Choroid plexus epithelial cell (primary cell): ENCODE measurements at regions not wholly inside any gene's neighbourhood (a gene's known extent, or its start where the extent isn't known, plus 50 kb on each side); places are given as distances from the start of the nearest gene placed in this dataset.

Source experiments
- DNase-seq: peaks from one replicate; pipeline ENCODE4 v3.0.0-alpha.2; 2010; ENCODE audit warnings: low read depth
- H3K4me3 ChIP-seq: 2 replicates; pipeline ENCODE4 v1.5.1; 2011; ENCODE audit warnings: low read depth, mild to moderate bottlenecking, control low read depth, low read length, moderate library complexity
- CTCF ChIP-seq: conservative IDR thresholded peaks from 2 replicates; pipeline ENCODE4 v1.5.1; 2011; ENCODE audit warnings: low read depth, mild to moderate bottlenecking, control low read depth, inconsistent platforms, low read length, moderate library complexity

- H3K4me3 ChIP-seq = no peak overlapping the region
- TF ChIP-seq CTCF = no peak
- DNase-seq = no peak
Measured at GRCh38 chr4:126603825-126604224, 1028.9 kb upstream of the INTU start.

GRCh38 chr4:126604268-126604867 lies 1028.4 kb upstream of the INTU start:
- TF ChIP-seq CTCF = peak; percentile 91
- DNase-seq = peak; percentile 76
- H3K4me3 ChIP-seq = no peak overlapping the region

- no peak overlapping the region for H3K4me3 ChIP-seq
- no peak for TF ChIP-seq CTCF
- DNase-seq = no peak
Measured at GRCh38 chr4:126610933-126611332, 1021.8 kb upstream of the INTU start.

- H3K4me3 ChIP-seq = no peak overlapping the region
- DNase-seq = peak; percentile 71
- no peak for TF ChIP-seq CTCF
Measured at GRCh38 chr4:126611900-126612299, 1020.9 kb upstream of the INTU start.

DNA sequence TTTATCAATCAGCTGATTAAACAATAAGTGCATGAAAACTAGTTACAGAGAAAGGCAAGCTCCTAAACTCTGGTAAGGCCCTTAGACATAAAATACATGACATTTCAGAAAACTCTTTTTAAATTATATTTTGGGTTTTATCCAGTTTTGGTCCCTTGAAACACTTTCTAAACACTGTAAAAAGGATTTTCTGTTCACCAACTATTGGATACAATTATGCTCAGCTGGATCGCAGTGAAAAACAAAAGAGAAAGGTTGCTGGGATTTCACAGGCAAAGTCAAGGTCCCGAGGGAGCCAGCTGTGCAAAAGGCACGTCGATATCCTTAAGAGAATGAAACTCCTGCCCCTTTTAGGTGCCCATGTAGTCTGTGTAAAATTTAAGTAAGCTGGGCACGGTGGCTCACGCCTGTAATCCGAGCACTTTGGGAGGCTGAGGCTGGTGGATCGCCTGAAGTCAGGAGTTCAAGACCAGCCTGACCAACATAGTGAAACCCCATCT lies 1018.4 kb upstream of the INTU start:
- H3K4me3 ChIP-seq = no peak overlapping the region
- no peak for TF ChIP-seq CTCF
- DNase-seq = no peak

DNA sequence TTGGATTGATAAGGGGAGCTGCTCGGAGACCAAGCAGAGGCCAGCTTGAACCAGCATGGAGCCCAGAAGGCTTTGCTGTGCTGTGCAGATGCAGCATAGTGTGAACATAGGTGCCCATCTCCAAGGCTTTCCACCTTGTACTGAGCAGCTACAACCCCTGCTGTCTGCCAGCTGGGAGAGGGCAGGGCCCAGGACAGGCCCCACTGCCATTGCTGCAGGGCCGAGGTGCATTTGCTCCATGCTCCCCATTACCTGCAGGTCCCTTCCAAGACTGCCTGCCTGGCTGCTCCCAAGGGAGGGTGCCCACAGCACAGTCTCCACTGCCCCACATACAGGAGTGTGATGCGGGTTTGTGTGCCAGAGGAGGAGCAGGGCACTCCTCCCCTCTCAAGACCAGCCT lies 1016.0 kb upstream of the INTU start:
- no peak for TF ChIP-seq CTCF
- DNase-seq = no peak

GRCh38 chr4:126627255-126627654 lies 1005.5 kb upstream of the INTU start:
- no peak overlapping the region for H3K4me3 ChIP-seq
- peak; percentile 88 for TF ChIP-seq CTCF
- DNase-seq = peak; percentile 67

More for the DNA sequence above, 1016.0 kb upstream of the INTU start:
- H3K4me3 ChIP-seq = no peak overlapping the region
